SK-N-SH treated with all-trans-retinoic acid at 6 μM for 48 hours (cell line): ENCODE measurements at regions not wholly inside any gene's neighbourhood (a gene's known extent, or its start where the extent isn't known, plus 50 kb on each side); places are given as distances from the start of the nearest gene placed in this dataset.

Experiments used
- ARNTL ChIP-seq: fragments of 450-650 bp; formaldehyde crosslinking; IDR thresholded peaks from 2 replicates; pipeline ENCODE4 v1.5.0; 2020; ENCODE audit warnings: low read depth, mild to moderate bottlenecking, moderate library complexity, borderline replicate concordance
- BACH2 ChIP-seq: fragments of 250-450 bp; sonication (Bioruptor Pico); IDR thresholded peaks from 2 replicates; pipeline ENCODE4 v1.9.0; 2021; ENCODE audit warnings: mild to moderate bottlenecking, borderline replicate concordance
- GLIS3 ChIP-seq: fragments of 250-450 bp; sonication (Bioruptor Pico); IDR thresholded peaks from 2 replicates; pipeline ENCODE4 v1.5.0; 2020; ENCODE audit warnings: mild to moderate bottlenecking, moderate library complexity
- PPARA ChIP-seq: fragments of 250-450 bp; sonication (Bioruptor Pico); IDR thresholded peaks from 2 replicates; pipeline ENCODE4 v1.5.0; 2020; ENCODE audit warnings: mild to moderate bottlenecking, borderline replicate concordance
- TCF4 ChIP-seq: fragments of 250-450 bp; sonication (Bioruptor Pico); IDR thresholded peaks from 2 replicates; pipeline ENCODE4 v1.8.0; 2021; ENCODE audit warnings: mild to moderate bottlenecking, moderate library complexity, borderline replicate concordance
- ZFP3 ChIP-seq: fragments of 250-450 bp; sonication (Bioruptor Pico); IDR thresholded peaks from 2 replicates; pipeline ENCODE4 v1.5.0; 2020; ENCODE audit warnings: mild to moderate bottlenecking, moderate library complexity
- ZFP30 ChIP-seq: fragments of 450-650 bp; formaldehyde crosslinking; IDR thresholded peaks from 2 replicates; pipeline ENCODE4 v1.5.0; 2022; ENCODE audit warnings: mild to moderate bottlenecking, moderate library complexity
- ZNF565 ChIP-seq: fragments of 450-650 bp; formaldehyde crosslinking; conservative IDR thresholded peaks from 2 replicates; pipeline ENCODE4 v1.5.0; 2020; ENCODE audit warnings: low read depth, mild to moderate bottlenecking, moderate library complexity
- TF ChIP-seq, protein P1 (sequence below): fragments of 250-450 bp; sonication (Bioruptor Pico); IDR thresholded peaks from 2 replicates; pipeline ENCODE4 v1.5.1; 2020; ENCODE audit warnings: low read depth, mild to moderate bottlenecking, moderate library complexity
- TF ChIP-seq, protein P2 (sequence below): fragments of 250-450 bp; sonication (Bioruptor Pico); IDR thresholded peaks from 2 replicates; pipeline ENCODE4 v1.8.0; 2020; ENCODE audit warnings: mild to moderate bottlenecking, moderate library complexity, borderline replicate concordance
- TF ChIP-seq, protein P3 (sequence below): fragments of 250-450 bp; sonication (Bioruptor Pico); IDR thresholded peaks from 2 replicates; pipeline ENCODE4 v1.5.0; 2020; ENCODE audit warnings: mild to moderate bottlenecking, moderate library complexity

DNA sequence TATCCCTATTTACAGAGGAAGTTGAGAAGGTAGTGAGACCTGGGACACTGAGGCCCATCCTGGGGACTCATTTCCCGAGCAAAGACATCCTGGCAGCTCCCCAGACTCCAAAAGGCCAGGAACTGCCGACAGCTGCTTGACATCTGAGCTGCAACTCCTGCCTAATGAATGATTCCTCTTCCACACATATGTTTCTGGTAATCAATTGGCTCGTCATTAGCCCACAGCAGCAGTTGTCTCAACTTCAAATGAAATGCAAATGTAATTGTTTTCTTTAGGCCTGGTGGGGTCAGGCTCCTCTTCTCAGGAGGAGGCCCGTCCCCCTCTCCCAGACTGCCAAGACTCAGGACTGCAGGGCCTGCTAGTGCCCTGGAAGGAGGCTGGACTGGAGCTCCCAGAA is 61.8 kb upstream of the DISP3 start:
- TF ChIP-seq, protein P1, sequence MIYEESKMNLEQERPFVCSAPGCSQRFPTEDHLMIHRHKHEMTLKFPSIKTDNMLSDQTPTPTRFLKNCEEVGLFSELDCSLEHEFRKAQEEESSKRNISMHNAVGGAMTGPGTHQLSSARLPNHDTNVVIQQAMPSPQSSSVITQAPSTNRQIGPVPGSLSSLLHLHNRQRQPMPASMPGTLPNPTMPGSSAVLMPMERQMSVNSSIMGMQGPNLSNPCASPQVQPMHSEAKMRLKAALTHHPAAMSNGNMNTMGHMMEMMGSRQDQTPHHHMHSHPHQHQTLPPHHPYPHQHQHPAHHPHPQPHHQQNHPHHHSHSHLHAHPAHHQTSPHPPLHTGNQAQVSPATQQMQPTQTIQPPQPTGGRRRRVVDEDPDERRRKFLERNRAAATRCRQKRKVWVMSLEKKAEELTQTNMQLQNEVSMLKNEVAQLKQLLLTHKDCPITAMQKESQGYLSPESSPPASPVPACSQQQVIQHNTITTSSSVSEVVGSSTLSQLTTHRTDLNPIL (CRISPR knock-in tag), result no peak
- TF ChIP-seq ZFP3, result no peak
- TF ChIP-seq, protein P2, sequence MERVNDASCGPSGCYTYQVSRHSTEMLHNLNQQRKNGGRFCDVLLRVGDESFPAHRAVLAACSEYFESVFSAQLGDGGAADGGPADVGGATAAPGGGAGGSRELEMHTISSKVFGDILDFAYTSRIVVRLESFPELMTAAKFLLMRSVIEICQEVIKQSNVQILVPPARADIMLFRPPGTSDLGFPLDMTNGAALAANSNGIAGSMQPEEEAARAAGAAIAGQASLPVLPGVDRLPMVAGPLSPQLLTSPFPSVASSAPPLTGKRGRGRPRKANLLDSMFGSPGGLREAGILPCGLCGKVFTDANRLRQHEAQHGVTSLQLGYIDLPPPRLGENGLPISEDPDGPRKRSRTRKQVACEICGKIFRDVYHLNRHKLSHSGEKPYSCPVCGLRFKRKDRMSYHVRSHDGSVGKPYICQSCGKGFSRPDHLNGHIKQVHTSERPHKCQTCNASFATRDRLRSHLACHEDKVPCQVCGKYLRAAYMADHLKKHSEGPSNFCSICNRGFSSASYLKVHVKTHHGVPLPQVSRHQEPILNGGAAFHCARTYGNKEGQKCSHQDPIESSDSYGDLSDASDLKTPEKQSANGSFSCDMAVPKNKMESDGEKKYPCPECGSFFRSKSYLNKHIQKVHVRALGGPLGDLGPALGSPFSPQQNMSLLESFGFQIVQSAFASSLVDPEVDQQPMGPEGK (CRISPR knock-in tag), result no peak
- TF ChIP-seq ARNTL (CRISPR knock-in tag), result no peak
- no peak for TF ChIP-seq ZNF565 (CRISPR knock-in tag)
- TF ChIP-seq TCF4 (CRISPR knock-in tag), result no peak
- TF ChIP-seq PPARA (CRISPR knock-in tag), result no peak
- TF ChIP-seq, protein P3, sequence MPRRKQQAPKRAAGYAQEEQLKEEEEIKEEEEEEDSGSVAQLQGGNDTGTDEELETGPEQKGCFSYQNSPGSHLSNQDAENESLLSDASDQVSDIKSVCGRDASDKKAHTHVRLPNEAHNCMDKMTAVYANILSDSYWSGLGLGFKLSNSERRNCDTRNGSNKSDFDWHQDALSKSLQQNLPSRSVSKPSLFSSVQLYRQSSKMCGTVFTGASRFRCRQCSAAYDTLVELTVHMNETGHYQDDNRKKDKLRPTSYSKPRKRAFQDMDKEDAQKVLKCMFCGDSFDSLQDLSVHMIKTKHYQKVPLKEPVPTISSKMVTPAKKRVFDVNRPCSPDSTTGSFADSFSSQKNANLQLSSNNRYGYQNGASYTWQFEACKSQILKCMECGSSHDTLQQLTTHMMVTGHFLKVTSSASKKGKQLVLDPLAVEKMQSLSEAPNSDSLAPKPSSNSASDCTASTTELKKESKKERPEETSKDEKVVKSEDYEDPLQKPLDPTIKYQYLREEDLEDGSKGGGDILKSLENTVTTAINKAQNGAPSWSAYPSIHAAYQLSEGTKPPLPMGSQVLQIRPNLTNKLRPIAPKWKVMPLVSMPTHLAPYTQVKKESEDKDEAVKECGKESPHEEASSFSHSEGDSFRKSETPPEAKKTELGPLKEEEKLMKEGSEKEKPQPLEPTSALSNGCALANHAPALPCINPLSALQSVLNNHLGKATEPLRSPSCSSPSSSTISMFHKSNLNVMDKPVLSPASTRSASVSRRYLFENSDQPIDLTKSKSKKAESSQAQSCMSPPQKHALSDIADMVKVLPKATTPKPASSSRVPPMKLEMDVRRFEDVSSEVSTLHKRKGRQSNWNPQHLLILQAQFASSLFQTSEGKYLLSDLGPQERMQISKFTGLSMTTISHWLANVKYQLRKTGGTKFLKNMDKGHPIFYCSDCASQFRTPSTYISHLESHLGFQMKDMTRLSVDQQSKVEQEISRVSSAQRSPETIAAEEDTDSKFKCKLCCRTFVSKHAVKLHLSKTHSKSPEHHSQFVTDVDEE, result no peak
- no peak for TF ChIP-seq ZFP30
- TF ChIP-seq BACH2 (CRISPR knock-in tag), result no peak
- no peak for TF ChIP-seq GLIS3 (CRISPR knock-in tag)
